ENCODE measurements at regions not wholly inside any gene's neighbourhood (a gene's known extent, or its start where the extent isn't known, plus 50 kb on each side); places are given as distances from the start of the nearest gene placed in this dataset.

GRCh38 chr7:49371771-49372170 is 401.7 kb upstream of the VWC2 start:
- no peak overlapping the region for H3K4me3 ChIP-seq
- TF ChIP-seq Cebpa-rat (IDR thresholded peaks at IDR 0.05) = no peak
- no peak overlapping the region for H3K27ac ChIP-seq

GRCh38 chr7:49376817-49377375 is 396.5 kb upstream of the VWC2 start:
- Histone ChIP-seq H3K4me2 (no peak overlapping the region), H3K4me3 (no peak overlapping the region), H3K9ac (no peak overlapping the region), H3K9me3 (replicated peaks in 1 of 11) (no peaks in the 10 kb centered on the region), H3K4me1 (no peaks in the 10 kb centered on the region), H3K27ac (no peak overlapping the region), H3K27me3 (no peaks in the 10 kb centered on the region), H3K36me3 (no peaks in the 10 kb centered on the region), H4K20me1 (no peaks in the 10 kb centered on the region)
- no peak for TF ChIP-seq Cebpa-rat (IDR thresholded peaks at IDR 0.05)

More at GRCh38 chr7:49371771-49372170, 401.7 kb upstream of the VWC2 start:
- Histone ChIP-seq H4K20me1 (no peaks in the 10 kb centered on the region), H3K9ac (no peak overlapping the region), H3K4me1 (no peaks in the 10 kb centered on the region), H3K27me3 (no peaks in the 10 kb centered on the region), H3K4me2 (no peak overlapping the region), H3K9me3 (replicated peaks in 1 of 11) (no peaks in the 10 kb centered on the region), H3K36me3 (no peaks in the 10 kb centered on the region)

- H3K9me3 ChIP-seq (replicated peaks in 1 of 11) = peaks cover 5 to 11% (median 8%) of the 10 kb centered on the region in 11 experiments; a peak in 16 of 22 replicates
- H3K36me3 ChIP-seq = no peaks in the 10 kb centered on the region
- peaks cover 0 to 15% (median 0%) of the 10 kb centered on the region in 10 experiments; a peak in 4 of 20 replicates for H3K4me1 ChIP-seq
- no peak overlapping the region for H3K9ac ChIP-seq
- H3K27ac ChIP-seq = no peak overlapping the region
- H3K4me2 ChIP-seq = no peak overlapping the region
- no peaks in the 10 kb centered on the region for H4K20me1 ChIP-seq
- TF ChIP-seq Cebpa-rat (IDR thresholded peaks at IDR 0.05) = no peak
- H3K27me3 ChIP-seq = no peaks in the 10 kb centered on the region
- H3K4me3 ChIP-seq = no peak overlapping the region
These were observed 386.6 kb upstream of the VWC2 start for GRCh38 chr7:49386792-49387191.

- Histone ChIP-seq H3K9ac (no peak overlapping the region), H3K36me3 (no peaks in the 10 kb centered on the region), H3K4me2 (0 out of 22 replicates have a peak overlapping the region, but pooled peaks of 1 of the 11 experiments have one; percentile 5), H3K4me3 (no peak overlapping the region), H4K20me1 (no peaks in the 10 kb centered on the region), H3K4me1 (peaks cover 0 to 31% (median 0%) of the 10 kb centered on the region in 10 experiments; a peak in 8 of 20 replicates), H3K27me3 (no peaks in the 10 kb centered on the region), H3K27ac (peak overlapping the region in 1 of 11 experiments; percentile 3; a peak in 1 of 22 replicates), H3K9me3 (replicated peaks in 1 of 11) (peaks cover 5 to 11% (median 8%) of the 10 kb centered on the region in 11 experiments; a peak in 16 of 22 replicates)
- no peak for TF ChIP-seq Cebpa-rat (IDR thresholded peaks at IDR 0.05)
These were observed 383.5 kb upstream of the VWC2 start for GRCh38 chr7:49389871-49390479.

GRCh38 chr7:49396229-49396628 is 377.2 kb upstream of the VWC2 start:
- peak overlapping the region in 1 of 11 experiments; percentile 53; a peak in 1 of 22 replicates for H3K4me2 ChIP-seq
- no peaks in the 10 kb centered on the region for H4K20me1 ChIP-seq
- peaks cover 0 to 49% (median 0%) of the 10 kb centered on the region in 10 experiments; a peak in 8 of 20 replicates for H3K4me1 ChIP-seq
- H3K9me3 ChIP-seq (replicated peaks in 1 of 11) = no peaks in the 10 kb centered on the region
- no peaks in the 10 kb centered on the region for H3K27me3 ChIP-seq
- H3K27ac ChIP-seq = peak overlapping the region in 1 of 11 experiments; percentile 43; a peak in 1 of 22 replicates
- no peak overlapping the region for H3K9ac ChIP-seq
- H3K36me3 ChIP-seq = no peaks in the 10 kb centered on the region
- H3K4me3 ChIP-seq = no peak overlapping the region
- TF ChIP-seq Cebpa-rat (IDR thresholded peaks at IDR 0.05) = no peak

- no peaks in the 10 kb centered on the region for H3K36me3 ChIP-seq
- H3K4me2 ChIP-seq = peak overlapping the region in 3 of 11 experiments; percentile 34 to 57 (median 53); a peak in 4 of 22 replicates
- H3K27ac ChIP-seq = peak overlapping the region in 2 of 11 experiments; percentile 41 to 43; a peak in 5 of 22 replicates
- H3K4me1 ChIP-seq = peaks cover 0 to 38% (median 0%) of the 10 kb centered on the region in 10 experiments; a peak in 8 of 20 replicates
- H3K9ac ChIP-seq = no peak overlapping the region; a peak in 1 of 22 replicates
- H4K20me1 ChIP-seq = no peaks in the 10 kb centered on the region
- no peak overlapping the region for H3K4me3 ChIP-seq
- TF ChIP-seq Cebpa-rat (IDR thresholded peaks at IDR 0.05) = no peak
- no peaks in the 10 kb centered on the region for H3K27me3 ChIP-seq
- H3K9me3 ChIP-seq (replicated peaks in 1 of 11) = no peaks in the 10 kb centered on the region
These were observed 375.7 kb upstream of the VWC2 start for GRCh38 chr7:49397750-49398149.

GRCh38 chr7:49398236-49398635 is 375.2 kb upstream of the VWC2 start:
- Histone ChIP-seq H3K4me2 (peak overlapping the region in 3 of 11 experiments; percentile 34 to 57 (median 53); a peak in 5 of 22 replicates), H3K4me3 (no peak overlapping the region), H4K20me1 (no peaks in the 10 kb centered on the region), H3K27me3 (no peaks in the 10 kb centered on the region), H3K4me1 (peaks cover 0 to 33% (median 0%) of the 10 kb centered on the region in 10 experiments; a peak in 8 of 20 replicates), H3K9ac (no peak overlapping the region; a peak in 1 of 22 replicates), H3K27ac (peak overlapping the region in 2 of 11 experiments; percentile 41 to 43; a peak in 3 of 22 replicates), H3K9me3 (replicated peaks in 1 of 11) (no peaks in the 10 kb centered on the region), H3K36me3 (no peaks in the 10 kb centered on the region)
- no peak for TF ChIP-seq Cebpa-rat (IDR thresholded peaks at IDR 0.05)

GRCh38 chr7:49398746-49399145 is 374.7 kb upstream of the VWC2 start:
- H3K9ac ChIP-seq = no peak overlapping the region
- H3K27ac ChIP-seq = no peak overlapping the region
- peaks cover 0 to 31% (median 1%) of the 10 kb centered on the region in 10 experiments; a peak in 10 of 20 replicates for H3K4me1 ChIP-seq
- H3K4me2 ChIP-seq = peak overlapping the region in 1 of 11 experiments; percentile 57; a peak in 2 of 22 replicates
- no peaks in the 10 kb centered on the region for H3K27me3 ChIP-seq
- H3K4me3 ChIP-seq = no peak overlapping the region
- TF ChIP-seq Cebpa-rat (IDR thresholded peaks at IDR 0.05) = no peak
- H4K20me1 ChIP-seq = no peaks in the 10 kb centered on the region
- H3K36me3 ChIP-seq = no peaks in the 10 kb centered on the region
- H3K9me3 ChIP-seq (replicated peaks in 1 of 11) = no peaks in the 10 kb centered on the region

GRCh38 chr7:49400891-49401550 is 372.4 kb upstream of the VWC2 start:
- Histone ChIP-seq H3K27me3 (no peaks in the 10 kb centered on the region), H3K9ac (no peak overlapping the region), H3K4me2 (0 out of 22 replicates have a peak overlapping the region, but pooled peaks of 1 of the 11 experiments have one; percentile 19), H3K27ac (no peak overlapping the region), H3K4me1 (peaks cover 0 to 31% (median 4%) of the 10 kb centered on the region in 10 experiments; a peak in 11 of 20 replicates), H3K36me3 (no peaks in the 10 kb centered on the region), H4K20me1 (no peaks in the 10 kb centered on the region), H3K4me3 (no peak overlapping the region), H3K9me3 (replicated peaks in 1 of 11) (no peaks in the 10 kb centered on the region)
- TF ChIP-seq Cebpa-rat (IDR thresholded peaks at IDR 0.05) = no peak

Data from BLaER1 treated with 17β-estradiol and CSF1 and Interleukin-3, amounts not matched to agents 10 nM and 100 nM (cell line).